GM23248 (cell line): ENCODE measurements at regions not wholly inside any gene's neighbourhood (a gene's known extent, or its start where the extent isn't known, plus 50 kb on each side); places are given as distances from the start of the nearest gene placed in this dataset.
"Not testable (repeated sequence)": the region's sequence is repeated elsewhere in the genome, so short reads cannot be mapped to it uniquely, and the experiment has no call there.

ENCODE experiments used
- DNase-seq: peaks from one replicate; pipeline ENCODE4 v3.0.0-alpha.2; 2015
- H2AFZ ChIP-seq: fragments of 200-600 bp; sonication (generic); 2 replicates; pipeline ENCODE4 v1.6.1; 2016; ENCODE audit warnings: antibody characterized with exemption
- H3F3A ChIP-seq: fragments of 200-600 bp; sonication (generic); 2 replicates; pipeline ENCODE4 v1.6.1; 2016; ENCODE audit warnings: mild to moderate bottlenecking, antibody characterized with exemption, mixed run types; ENCODE audit not compliant: insufficient read depth
- H3K27ac ChIP-seq: fragments of 200-600 bp; sonication (generic); 2 replicates; pipeline ENCODE4 v1.5.1; 2016; ENCODE audit warnings: mild to moderate bottlenecking
- H3K27me3 ChIP-seq: fragments of 200-600 bp; sonication (generic); replicated peaks from 2 replicates; pipeline ENCODE4 v1.6.1; 2016; ENCODE audit warnings: mild to moderate bottlenecking; ENCODE audit not compliant: insufficient read depth
- H3K36me3 ChIP-seq: fragments of 200-600 bp; sonication (generic); 2 replicates; pipeline ENCODE4 v1.6.1; 2016; ENCODE audit warnings: low read depth, mild to moderate bottlenecking
- H3K4me1 ChIP-seq: fragments of 200-600 bp; sonication (generic); 2 replicates; pipeline ENCODE4 v1.6.1; 2016; ENCODE audit warnings: mild to moderate bottlenecking; ENCODE audit not compliant: insufficient read depth
- H3K4me2 ChIP-seq: fragments of 200-600 bp; sonication (generic); one replicate; pipeline ENCODE4 v1.6.1; 2016; ENCODE audit warnings: mild to moderate bottlenecking; ENCODE audit not compliant: unreplicated experiment
- H3K4me3 ChIP-seq: fragments of 200-600 bp; sonication (generic); 2 replicates; pipeline ENCODE4 v1.5.1; 2016; ENCODE audit warnings: mild to moderate bottlenecking
- H3K79me2 ChIP-seq: fragments of 200-600 bp; sonication (generic); 2 replicates; pipeline ENCODE4 v1.6.1; 2016; ENCODE audit warnings: mild to moderate bottlenecking; ENCODE audit not compliant: insufficient read depth
- H3K9ac ChIP-seq: fragments of 200-600 bp; sonication (generic); 2 replicates; pipeline ENCODE4 v1.6.1; 2016; ENCODE audit warnings: mild to moderate bottlenecking
- H3K9me2 ChIP-seq: fragments of 200-600 bp; sonication (generic); 2 replicates; pipeline ENCODE4 v1.6.1; 2016; ENCODE audit warnings: mixed run types, mild to moderate bottlenecking, moderate library complexity; ENCODE audit not compliant: insufficient read depth
- H3K9me3 ChIP-seq: fragments of 200-600 bp; sonication (generic); one replicate; pipeline ENCODE4 v1.6.1; 2017; ENCODE audit warnings: low read depth
- H4K20me1 ChIP-seq: fragments of 200-600 bp; sonication (generic); 2 replicates; pipeline ENCODE4 v1.6.0; 2016; ENCODE audit not compliant: insufficient read depth
- EZH2 ChIP-seq: fragments of 200-600 bp; sonication (generic); IDR thresholded peaks from 2 replicates; pipeline ENCODE4 v1.6.1; 2018; ENCODE audit warnings: antibody characterized with exemption, mild to moderate bottlenecking; ENCODE audit not compliant: insufficient read depth, poor library complexity, severe bottlenecking
- EZH2phosphoT487 ChIP-seq: fragments of 200-600 bp; sonication (generic); IDR thresholded peaks from 2 replicates; pipeline ENCODE4 v1.6.1; 2018; ENCODE audit warnings: antibody characterized with exemption, moderate library complexity, mild to moderate bottlenecking, low read depth; ENCODE audit not compliant: insufficient read depth
- WGBS, 2 experiments: methylation state at CpG; one replicate each; pipeline ENCODE4 v1.1.6; 2015 to 2017; ENCODE audit warnings: low lambda C conversion rate in 2 of 2, low coverage in 1 of 2; ENCODE audit errors: missing lambda C conversion rate in 2 of 2; 5-methylcytosine and 5-hydroxymethylcytosine counted together
- in situ Hi-C: fragments of 300-500 bp; cut with MboI; formaldehyde crosslinking; loops from 2 replicates; pipeline ENCODE4 v1.15.0; 2020

- H3K4me2 ChIP-seq = no peak overlapping the region
- H3K36me3 ChIP-seq = no peaks in the 10 kb centered on the region
- no peaks in the 10 kb centered on the region for H3K9me3 ChIP-seq
- no peaks in the 10 kb centered on the region for H4K20me1 ChIP-seq
- 38 to 49% methylated on average over 5 of the region's 5 CpGs for WGBS, 2 experiments
- no peak overlapping the region for H3K27ac ChIP-seq
- no peak for DNase-seq
- peak overlapping the region; percentile 37; the same call in 1 of the 2 replicates for H2AFZ ChIP-seq
- H3K79me2 ChIP-seq = no peaks in the 10 kb centered on the region
- H3K27me3 ChIP-seq = no peaks in the 10 kb centered on the region
- H3F3A ChIP-seq = no peaks in the 10 kb centered on the region
- no peaks in the 10 kb centered on the region for H3K4me1 ChIP-seq
- TF ChIP-seq EZH2 (no peak), EZH2phosphoT487 (no peak)
- in situ Hi-C loops = no loop called here
- no peak overlapping the region for H3K9ac ChIP-seq
- no peak overlapping the region for H3K4me3 ChIP-seq
- no peaks in the 10 kb centered on the region for H3K9me2 ChIP-seq
Observed at GRCh38 chr1:195851016-195851601, 757.1 kb downstream of the KCNT2 start.

- Histone ChIP-seq H3F3A (no peaks in the 10 kb centered on the region), H3K79me2 (no peaks in the 10 kb centered on the region), H3K9me3 (no peaks in the 10 kb centered on the region), H3K36me3 (no peaks in the 10 kb centered on the region), H3K4me3 (no peak overlapping the region), H4K20me1 (no peaks in the 10 kb centered on the region), H3K4me1 (no peaks in the 10 kb centered on the region), H3K27me3 (no peaks in the 10 kb centered on the region), H2AFZ (no peak overlapping the region), H3K4me2 (no peak overlapping the region), H3K27ac (no peak overlapping the region), H3K9me2 (no peaks in the 10 kb centered on the region), H3K9ac (no peak overlapping the region)
- in situ Hi-C loops = no loop called here
- no peak for TF ChIP-seq EZH2
- no peak for TF ChIP-seq EZH2phosphoT487
- DNase-seq = no peak
- WGBS, 2 experiments = 31 to 38% methylated on average over 1 of the region's 1 CpG
Observed at GRCh38 chr1:195849180-195849579, 759.1 kb downstream of the KCNT2 start.

- H3K36me3 ChIP-seq, H3K9me3 ChIP-seq, in situ Hi-C loops, H3K79me2 ChIP-seq, H3K9me2 ChIP-seq, H3F3A ChIP-seq, H3K9ac ChIP-seq, H2AFZ ChIP-seq, H3K4me3 ChIP-seq, H3K27ac ChIP-seq, H3K4me1 ChIP-seq, H3K27me3 ChIP-seq, DNase-seq, H3K4me2 ChIP-seq, H4K20me1 ChIP-seq: not testable (repeated sequence)
- 62 to 65% methylated on average over 16 to 19 of the region's 19 CpGs for WGBS, 2 experiments
Observed at GRCh38 chr1:195847957-195848875, 760.0 kb downstream of the KCNT2 start.

- no peak overlapping the region for H3K4me2 ChIP-seq
- H3K4me3 ChIP-seq = no peak overlapping the region
- no peak overlapping the region for H2AFZ ChIP-seq
- no peak for TF ChIP-seq EZH2phosphoT487
- TF ChIP-seq EZH2 = no peak
- in situ Hi-C loops = no loop called here
- H3K27ac ChIP-seq = no peak overlapping the region
- H3K27me3 ChIP-seq = no peaks in the 10 kb centered on the region
- H3K9me3 ChIP-seq = no peaks in the 10 kb centered on the region
- DNase-seq = no peak
- H3K9ac ChIP-seq = no peak overlapping the region
- no peaks in the 10 kb centered on the region for H3K9me2 ChIP-seq
- no peaks in the 10 kb centered on the region for H3K4me1 ChIP-seq
- H3F3A ChIP-seq = no peaks in the 10 kb centered on the region
- H3K79me2 ChIP-seq = no peaks in the 10 kb centered on the region
- no peaks in the 10 kb centered on the region for H3K36me3 ChIP-seq
- WGBS, 2 experiments = 57 to 62% methylated on average over 4 of the region's 4 CpGs
- no peaks in the 10 kb centered on the region for H4K20me1 ChIP-seq
Observed at GRCh38 chr1:195831789-195832188, 776.5 kb downstream of the KCNT2 start.

- H3K4me3 ChIP-seq = no peak overlapping the region
- no peaks in the 10 kb centered on the region for H4K20me1 ChIP-seq
- no peak overlapping the region for H3K27ac ChIP-seq
- H3K9me2 ChIP-seq = no peaks in the 10 kb centered on the region
- H3K9me3 ChIP-seq = no peaks in the 10 kb centered on the region
- no peak overlapping the region for H3K4me2 ChIP-seq
- in situ Hi-C loops = no loop called here
- no peak overlapping the region for H2AFZ ChIP-seq
- H3K79me2 ChIP-seq = no peaks in the 10 kb centered on the region
- H3K27me3 ChIP-seq = no peaks in the 10 kb centered on the region
- no peaks in the 10 kb centered on the region for H3K4me1 ChIP-seq
- H3K36me3 ChIP-seq = no peaks in the 10 kb centered on the region
- H3K9ac ChIP-seq = no peak overlapping the region
- TF ChIP-seq EZH2 (no peak), EZH2phosphoT487 (no peak)
- no peak for DNase-seq
- H3F3A ChIP-seq = no peaks in the 10 kb centered on the region
Observed at GRCh38 chr1:195828325-195828724, 779.9 kb downstream of the KCNT2 start.
